HUES48 (cell line): ENCODE measurements at regions not wholly inside any gene's neighbourhood (a gene's known extent, or its start where the extent isn't known, plus 50 kb on each side); places are given as distances from the start of the nearest gene placed in this dataset.

ENCODE experiments used
- H3K27ac ChIP-seq: one replicate; pipeline ENCODE4 v1.7.0; 2013; ENCODE audit warnings: low read depth, low read length, inconsistent platforms
- H3K27me3 ChIP-seq: 2 replicates; pipeline ENCODE4 v1.6.1; 2013; ENCODE audit warnings: mild to moderate bottlenecking, low read length; ENCODE audit not compliant: control insufficient read depth, insufficient read depth
- H3K36me3 ChIP-seq: 2 replicates; pipeline ENCODE4 v1.6.1; 2013; ENCODE audit warnings: low read length; ENCODE audit not compliant: control insufficient read depth, insufficient read depth
- H3K4me1 ChIP-seq: 2 replicates; pipeline ENCODE4 v1.6.1; 2013; ENCODE audit warnings: mild to moderate bottlenecking, low read length; ENCODE audit not compliant: control insufficient read depth, insufficient read depth
- H3K4me3 ChIP-seq: 2 replicates; pipeline ENCODE4 v1.5.1; 2013; ENCODE audit warnings: mild to moderate bottlenecking, low read depth, low read length
- H3K9ac ChIP-seq: 2 replicates; pipeline ENCODE4 v1.6.1; 2013; ENCODE audit warnings: mild to moderate bottlenecking, low read depth, low read length, moderate library complexity
- H3K9me3 ChIP-seq: 2 replicates; pipeline ENCODE4 v1.6.1; 2013; ENCODE audit warnings: low read length; ENCODE audit not compliant: control insufficient read depth, insufficient read depth

DNA sequence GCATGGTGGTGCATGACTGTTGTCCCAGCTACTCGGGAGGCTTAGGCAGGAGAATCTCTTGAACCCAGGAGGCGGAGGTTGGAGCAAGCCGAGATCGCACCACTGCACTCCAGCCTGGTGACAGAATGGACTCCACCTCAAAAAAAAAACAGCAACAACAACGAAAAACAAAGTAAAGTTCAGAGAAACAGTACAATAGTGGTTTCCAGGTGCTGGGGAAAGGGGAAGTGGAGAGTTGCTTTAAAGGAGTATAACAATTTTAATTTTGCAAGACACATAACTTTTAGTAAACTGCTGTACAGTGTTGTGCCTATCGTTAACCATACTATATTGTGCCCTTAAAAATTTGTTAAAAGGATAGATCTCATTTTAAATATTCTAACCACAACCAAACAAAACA is 662.7 kb upstream of the POT1 start:
- no peak overlapping the region for H3K9ac ChIP-seq

DNA sequence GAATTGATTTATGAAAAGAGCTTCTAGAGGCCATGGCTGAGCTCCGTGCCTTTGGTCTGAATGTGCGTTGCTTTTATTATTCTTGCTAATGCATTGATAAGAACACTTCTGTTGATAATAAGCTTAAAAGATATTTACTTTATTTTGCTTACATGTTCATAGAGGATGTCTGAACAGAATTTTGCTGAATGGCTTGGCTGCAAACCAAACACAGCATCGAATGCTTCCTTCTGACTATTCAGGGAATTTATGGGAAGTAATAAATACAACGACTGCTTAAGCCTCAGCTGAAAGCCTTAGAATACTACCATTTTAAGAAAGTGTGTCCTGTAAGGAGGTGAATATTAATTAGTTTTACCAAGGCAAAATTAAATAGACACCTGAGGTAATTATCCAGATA is 643.5 kb upstream of the POT1 start:
- Histone ChIP-seq H3K4me1 (no peaks in the 10 kb centered on the region), H3K36me3 (no peaks in the 10 kb centered on the region), H3K9me3 (no peaks in the 10 kb centered on the region), H3K27ac (no peak overlapping the region), H3K27me3 (no peaks in the 10 kb centered on the region), H3K9ac (no peak overlapping the region), H3K4me3 (no peak overlapping the region)

More for the DNA sequence above, 662.7 kb upstream of the POT1 start:
- no peak overlapping the region for H3K4me3 ChIP-seq
- H3K27ac ChIP-seq: no peak overlapping the region
- no peaks in the 10 kb centered on the region for H3K27me3 ChIP-seq
- H3K36me3 ChIP-seq: no peaks in the 10 kb centered on the region
- H3K4me1 ChIP-seq: no peaks in the 10 kb centered on the region
- no peaks in the 10 kb centered on the region for H3K9me3 ChIP-seq

DNA sequence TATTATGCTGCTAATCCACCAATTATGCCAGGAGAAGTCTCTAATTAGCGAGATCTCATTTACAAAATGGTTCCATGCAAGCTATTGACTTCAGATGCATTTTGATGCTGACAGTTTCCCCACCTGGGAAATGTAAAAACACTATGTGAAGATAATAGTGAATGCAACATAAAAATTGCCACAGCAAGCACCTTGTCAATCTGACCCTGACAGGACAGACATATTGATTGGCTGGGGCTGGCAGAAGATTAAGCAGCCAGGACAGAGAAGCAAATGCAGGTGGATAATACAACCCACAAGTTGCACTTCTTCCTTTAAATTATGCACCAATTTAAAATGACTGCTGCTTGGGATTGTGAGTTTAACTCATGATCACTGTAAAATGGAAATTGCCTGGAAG is 642.8 kb upstream of the POT1 start:
- H3K9ac ChIP-seq: no peak overlapping the region
- H3K4me1 ChIP-seq: no peaks in the 10 kb centered on the region
- H3K27ac ChIP-seq: no peak overlapping the region
- H3K9me3 ChIP-seq: no peaks in the 10 kb centered on the region
- no peaks in the 10 kb centered on the region for H3K27me3 ChIP-seq
- no peaks in the 10 kb centered on the region for H3K36me3 ChIP-seq
- no peak overlapping the region for H3K4me3 ChIP-seq

DNA sequence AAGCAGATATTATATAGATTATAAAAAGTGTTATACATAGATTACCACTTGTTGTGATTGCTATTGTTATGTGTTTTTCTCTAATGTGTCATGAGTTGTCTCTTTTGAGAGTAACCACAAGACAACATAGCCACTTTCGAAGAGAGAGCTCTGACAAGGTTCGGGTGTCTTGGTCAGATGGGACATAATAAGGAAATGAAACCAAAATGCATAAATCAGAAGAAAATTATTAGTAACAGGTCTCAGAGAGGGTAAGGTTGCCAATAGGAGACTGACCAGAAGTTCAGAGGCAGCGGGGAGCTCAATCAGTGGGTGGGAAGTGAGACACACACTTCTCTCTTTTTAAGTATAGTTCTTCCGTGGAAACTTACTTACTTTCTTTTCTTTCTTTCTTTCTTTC is 639.2 kb upstream of the POT1 start:
- no peak overlapping the region for H3K27ac ChIP-seq
- H3K36me3 ChIP-seq: no peaks in the 10 kb centered on the region
- H3K27me3 ChIP-seq: no peaks in the 10 kb centered on the region
- H3K9ac ChIP-seq: no peak overlapping the region
- H3K9me3 ChIP-seq: no peaks in the 10 kb centered on the region
- no peaks in the 10 kb centered on the region for H3K4me1 ChIP-seq
- no peak overlapping the region for H3K4me3 ChIP-seq

DNA sequence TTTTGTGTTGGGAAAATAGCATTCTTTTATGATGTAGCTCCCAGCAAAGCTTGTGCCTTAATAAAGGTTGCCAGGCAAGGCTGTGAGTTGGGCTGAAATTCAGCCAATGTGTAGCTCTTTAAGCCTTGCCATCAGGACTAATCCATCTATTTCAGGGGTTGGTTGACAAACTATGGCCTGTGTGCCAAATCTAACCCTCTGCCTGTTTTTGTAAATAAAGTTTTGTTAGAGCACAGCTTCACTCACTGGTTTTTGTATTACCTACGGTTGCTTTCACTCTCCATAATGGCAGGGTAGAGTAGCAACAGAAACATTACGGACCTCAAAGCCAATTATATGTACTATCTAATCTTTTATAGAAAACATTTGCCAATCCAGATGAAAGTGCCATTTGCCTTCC is 638.1 kb upstream of the POT1 start:
- H3K36me3 ChIP-seq: no peaks in the 10 kb centered on the region

DNA sequence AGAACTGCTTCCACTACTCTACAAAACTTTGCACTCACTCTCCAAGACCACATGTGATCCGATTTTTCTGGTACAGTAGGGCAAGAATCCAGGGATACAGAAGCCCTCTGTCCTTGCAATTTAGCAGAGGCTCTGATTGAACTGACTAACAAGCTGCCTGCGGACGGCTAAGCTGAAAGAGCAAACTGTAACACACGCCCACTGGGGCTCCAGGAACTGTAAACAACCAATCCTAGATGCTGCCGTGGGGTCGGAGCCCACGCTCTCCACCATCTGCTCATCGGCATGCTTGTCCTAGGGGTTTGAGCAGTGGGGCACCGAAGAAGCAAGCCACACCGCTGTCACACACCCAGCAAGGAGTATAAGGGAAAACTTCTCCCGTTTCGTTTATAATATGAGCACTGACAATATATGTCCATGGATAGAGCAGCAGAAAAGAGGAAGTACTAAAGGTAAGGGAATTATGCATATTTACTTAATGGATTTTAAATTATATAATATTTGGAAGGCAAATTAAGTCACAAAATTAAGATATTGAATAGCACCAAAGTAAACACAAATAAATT is 634.4 kb upstream of the POT1 start:
- H3K9ac ChIP-seq: no peak overlapping the region
- H3K4me1 ChIP-seq: no peaks in the 10 kb centered on the region
- no peak overlapping the region for H3K27ac ChIP-seq
- no peak overlapping the region for H3K4me3 ChIP-seq
- no peaks in the 10 kb centered on the region for H3K9me3 ChIP-seq
- H3K36me3 ChIP-seq: no peaks in the 10 kb centered on the region
- H3K27me3 ChIP-seq: no peaks in the 10 kb centered on the region

More for the DNA sequence above, 638.1 kb upstream of the POT1 start:
- no peaks in the 10 kb centered on the region for H3K4me1 ChIP-seq
- H3K27me3 ChIP-seq: no peaks in the 10 kb centered on the region
- H3K9ac ChIP-seq: no peak overlapping the region
- no peak overlapping the region for H3K27ac ChIP-seq
- no peak overlapping the region for H3K4me3 ChIP-seq
- H3K9me3 ChIP-seq: no peaks in the 10 kb centered on the region

DNA sequence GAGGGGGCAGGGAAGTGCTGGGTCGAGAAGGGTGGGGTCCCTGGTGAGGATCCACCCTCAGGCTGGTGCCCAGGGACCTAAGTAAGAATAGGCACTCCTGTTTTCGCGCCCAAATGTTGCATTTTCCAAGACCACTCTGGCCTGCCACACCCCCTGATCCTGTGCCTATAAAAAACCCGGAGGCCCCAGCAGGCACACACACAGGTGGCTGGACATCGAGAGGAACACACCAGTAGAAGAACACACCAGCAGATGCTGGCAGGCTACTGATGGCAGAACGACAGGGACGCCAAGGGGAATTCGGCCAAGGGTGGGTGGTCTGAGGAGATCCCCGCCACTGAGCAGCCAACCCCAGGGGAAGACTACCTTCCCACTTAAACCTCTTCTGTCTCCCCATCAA is 633.9 kb upstream of the POT1 start:
- Histone ChIP-seq H3K27me3 (no peaks in the 10 kb centered on the region), H3K27ac (no peak overlapping the region), H3K4me1 (no peaks in the 10 kb centered on the region), H3K9ac (no peak overlapping the region), H3K4me3 (no peak overlapping the region), H3K36me3 (no peaks in the 10 kb centered on the region), H3K9me3 (no peaks in the 10 kb centered on the region)

DNA sequence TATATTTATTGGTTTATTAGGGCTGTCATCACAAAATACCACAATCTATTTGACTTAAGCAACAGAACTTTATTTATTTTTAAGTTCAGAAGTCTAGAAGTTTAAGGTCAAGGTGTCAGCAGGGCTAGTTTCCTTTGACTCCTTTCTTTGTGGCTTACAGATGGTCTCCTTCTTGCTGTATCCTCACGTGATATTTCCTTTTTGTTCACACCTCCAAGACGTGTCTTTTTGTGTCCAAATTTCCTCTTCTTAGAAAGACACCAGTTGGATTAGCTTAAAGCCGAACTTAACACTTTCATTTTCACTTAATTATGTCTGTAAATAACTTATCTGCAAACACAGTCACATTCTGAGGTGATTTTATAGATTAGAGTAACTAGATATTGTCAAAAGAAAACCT is 631.4 kb upstream of the POT1 start:
- no peak overlapping the region for H3K9ac ChIP-seq
- H3K4me3 ChIP-seq: no peak overlapping the region
- no peaks in the 10 kb centered on the region for H3K9me3 ChIP-seq
- no peaks in the 10 kb centered on the region for H3K4me1 ChIP-seq
- no peaks in the 10 kb centered on the region for H3K36me3 ChIP-seq
- no peak overlapping the region for H3K27ac ChIP-seq
- H3K27me3 ChIP-seq: no peaks in the 10 kb centered on the region

DNA sequence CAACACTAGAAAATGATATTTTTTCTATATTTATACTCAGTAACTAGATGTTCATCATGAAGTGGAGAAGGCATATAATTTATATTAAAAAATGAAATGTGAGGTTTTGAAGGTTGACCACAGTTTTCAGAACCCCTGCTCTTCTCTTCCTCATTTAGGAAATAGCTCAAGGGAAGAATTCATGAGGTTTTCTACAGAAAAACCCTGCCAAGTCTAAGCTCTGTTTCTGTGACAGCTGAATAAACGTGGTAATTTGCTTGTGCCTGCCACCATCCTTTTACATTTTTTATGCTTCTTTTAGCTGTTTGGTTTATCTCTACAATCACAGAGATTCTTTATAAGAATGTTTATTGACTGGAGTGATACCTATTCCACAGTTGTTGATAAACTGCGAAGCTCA is 630.3 kb upstream of the POT1 start:
- H3K9ac ChIP-seq: no peak overlapping the region
- H3K36me3 ChIP-seq: no peaks in the 10 kb centered on the region
- no peaks in the 10 kb centered on the region for H3K27me3 ChIP-seq
- H3K27ac ChIP-seq: no peak overlapping the region
- H3K9me3 ChIP-seq: no peaks in the 10 kb centered on the region
- no peak overlapping the region for H3K4me3 ChIP-seq
- no peaks in the 10 kb centered on the region for H3K4me1 ChIP-seq

DNA sequence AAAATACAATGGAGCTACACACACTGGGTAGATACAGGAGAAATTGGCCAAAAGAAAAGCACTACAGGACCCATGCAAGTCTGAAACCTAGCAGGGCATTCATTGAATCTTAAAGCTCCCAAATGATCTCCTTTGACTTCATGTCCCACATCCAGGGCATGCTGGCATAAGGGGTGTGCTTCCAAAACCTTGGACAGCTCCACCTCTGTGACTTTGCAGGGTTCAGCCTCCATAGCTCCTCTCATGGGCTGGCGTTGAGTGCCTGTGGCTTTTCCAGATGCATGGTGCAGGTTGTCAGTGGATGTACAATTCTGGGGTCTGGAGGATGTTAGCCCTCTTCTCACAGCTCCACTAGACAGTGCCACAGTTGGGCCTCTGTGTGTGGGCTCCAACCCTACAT is 626.3 kb upstream of the POT1 start:
- H3K4me3 ChIP-seq: no peak overlapping the region
- no peaks in the 10 kb centered on the region for H3K36me3 ChIP-seq
- no peak overlapping the region for H3K27ac ChIP-seq
- no peaks in the 10 kb centered on the region for H3K4me1 ChIP-seq
- no peaks in the 10 kb centered on the region for H3K27me3 ChIP-seq
- H3K9ac ChIP-seq: no peak overlapping the region
- H3K9me3 ChIP-seq: no peaks in the 10 kb centered on the region

DNA sequence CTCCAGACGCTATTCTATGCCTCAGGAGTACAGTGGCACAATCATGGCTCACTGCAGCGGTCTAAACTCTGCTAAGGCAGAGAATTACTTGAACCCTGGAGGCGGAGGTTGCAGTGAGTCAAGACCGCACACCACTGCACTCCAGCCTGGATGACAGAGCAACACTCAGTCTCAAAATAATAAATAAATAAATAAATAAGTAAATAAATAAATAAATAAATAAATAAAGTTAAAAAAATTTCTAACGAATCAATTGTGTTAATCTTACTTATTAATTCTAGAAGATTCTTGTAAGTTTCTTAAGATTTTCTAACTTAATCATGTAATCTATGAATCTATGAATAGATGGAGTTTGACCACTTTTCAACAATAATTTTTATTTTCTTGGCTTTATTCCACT is 621.4 kb upstream of the POT1 start:
- H3K4me3 ChIP-seq: no peak overlapping the region

DNA sequence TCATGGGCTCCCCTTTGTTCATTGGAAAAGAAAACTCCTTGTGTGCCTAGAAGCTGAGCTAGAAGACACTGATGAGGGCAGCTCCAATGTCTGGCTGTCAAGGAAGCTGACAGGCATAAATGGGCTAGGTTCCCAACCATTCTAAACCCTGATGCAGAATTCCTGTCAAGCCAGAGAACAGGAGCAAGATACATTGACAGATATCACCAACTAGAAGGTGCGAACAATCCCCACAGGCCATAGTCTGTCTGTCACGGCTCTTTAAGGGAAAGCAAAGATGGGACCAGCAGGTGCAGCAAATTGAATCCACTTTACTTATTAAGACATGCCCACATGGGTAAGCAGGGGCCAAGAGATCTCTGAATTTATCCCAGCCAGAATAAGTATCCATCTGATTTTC is 617.9 kb upstream of the POT1 start:
- Histone ChIP-seq H3K27ac (no peak overlapping the region), H3K4me3 (no peak overlapping the region), H3K36me3 (no peaks in the 10 kb centered on the region), H3K27me3 (no peaks in the 10 kb centered on the region), H3K9ac (no peak overlapping the region), H3K4me1 (no peaks in the 10 kb centered on the region), H3K9me3 (no peaks in the 10 kb centered on the region)

More for the DNA sequence above, 621.4 kb upstream of the POT1 start:
- Histone ChIP-seq H3K9me3 (no peaks in the 10 kb centered on the region), H3K27ac (no peak overlapping the region), H3K27me3 (no peaks in the 10 kb centered on the region), H3K36me3 (no peaks in the 10 kb centered on the region), H3K9ac (no peak overlapping the region), H3K4me1 (no peaks in the 10 kb centered on the region)
